H1 (cell line): ENCODE measurements at regions not wholly inside any gene's neighbourhood (a gene's known extent, or its start where the extent isn't known, plus 50 kb on each side); places are given as distances from the start of the nearest gene placed in this dataset.

Experiments
- MAX ChIP-seq: IDR thresholded peaks from 2 replicates; pipeline ENCODE4 v1.6.1; 2012; ENCODE audit warnings: inconsistent platforms
- TF ChIP-seq, protein P1 (sequence below), 3 experiments: IDR thresholded peaks; 1 replicate in 2 of 3; 2 replicates in 1 of 3; pipeline versions ENCODE4 v1.5.1 to v1.6.1; 2011; ENCODE audit warnings: low read length in 3 of 3, mild to moderate bottlenecking in 3 of 3, inconsistent platforms in 2 of 3, low read depth in 1 of 3, moderate library complexity in 1 of 3; ENCODE audit not compliant: insufficient read depth in 1 of 3; ENCODE audit errors: control extremely low read depth in 1 of 3

DNA sequence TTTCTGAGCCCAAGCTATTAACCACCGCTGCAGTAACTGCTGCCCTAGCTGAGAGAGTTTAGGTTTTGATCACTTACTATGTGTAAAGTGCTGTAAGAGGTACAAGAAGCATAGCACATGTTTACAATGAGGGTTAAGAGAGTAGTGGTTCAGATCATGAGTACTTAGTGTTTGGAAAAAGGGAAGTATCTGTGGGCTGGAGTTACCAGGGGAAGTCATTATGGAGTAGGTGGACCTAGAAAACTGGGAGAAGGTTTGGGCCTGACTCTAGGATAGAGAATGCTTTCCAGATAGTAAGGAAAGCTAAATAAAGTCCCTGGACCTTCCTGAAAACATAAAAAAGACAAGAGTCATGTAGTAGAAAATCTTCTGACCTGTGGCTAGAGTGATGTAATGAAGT lies 149.6 kb upstream of the PLXNA2 start:
- TF ChIP-seq, protein P1, sequence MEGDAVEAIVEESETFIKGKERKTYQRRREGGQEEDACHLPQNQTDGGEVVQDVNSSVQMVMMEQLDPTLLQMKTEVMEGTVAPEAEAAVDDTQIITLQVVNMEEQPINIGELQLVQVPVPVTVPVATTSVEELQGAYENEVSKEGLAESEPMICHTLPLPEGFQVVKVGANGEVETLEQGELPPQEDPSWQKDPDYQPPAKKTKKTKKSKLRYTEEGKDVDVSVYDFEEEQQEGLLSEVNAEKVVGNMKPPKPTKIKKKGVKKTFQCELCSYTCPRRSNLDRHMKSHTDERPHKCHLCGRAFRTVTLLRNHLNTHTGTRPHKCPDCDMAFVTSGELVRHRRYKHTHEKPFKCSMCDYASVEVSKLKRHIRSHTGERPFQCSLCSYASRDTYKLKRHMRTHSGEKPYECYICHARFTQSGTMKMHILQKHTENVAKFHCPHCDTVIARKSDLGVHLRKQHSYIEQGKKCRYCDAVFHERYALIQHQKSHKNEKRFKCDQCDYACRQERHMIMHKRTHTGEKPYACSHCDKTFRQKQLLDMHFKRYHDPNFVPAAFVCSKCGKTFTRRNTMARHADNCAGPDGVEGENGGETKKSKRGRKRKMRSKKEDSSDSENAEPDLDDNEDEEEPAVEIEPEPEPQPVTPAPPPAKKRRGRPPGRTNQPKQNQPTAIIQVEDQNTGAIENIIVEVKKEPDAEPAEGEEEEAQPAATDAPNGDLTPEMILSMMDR (IDR thresholded peaks at IDR 0.05; ENCODE audit: control extremely low read depth in 1 of 3, insufficient read depth in 1 of 3, low read depth in 1 of 3, low read length in 3 of 3) = no peak
- TF ChIP-seq MAX = no peak
